Upper lobe of left lung (tissue), 6 donors: ENCODE measurements at regions not wholly inside any gene's neighbourhood (a gene's known extent, or its start where the extent isn't known, plus 50 kb on each side); places are given as distances from the start of the nearest gene placed in this dataset.

Experiments used
- ATAC-seq, 2 donors: fragments of 200-7000 bp; cut with Tn5 transposase; one replicate each; pipeline ENCODE4 v1.9.1; 2022; ENCODE audit warnings: mild to moderate bottlenecking in 2 of 2, moderate library complexity in 2 of 2; ENCODE audit not compliant: low FRiP score in 2 of 2
- DNase-seq, 2 donors: peaks; one replicate each; pipeline ENCODE4 v3.0.0-alpha.2; 2019 to 2020
- H3K27ac ChIP-seq, 4 donors: fragments of 200-600 bp; sonication (generic); one replicate each; pipeline ENCODE4 v1.5.1; 2016 to 2019
- H3K27me3 ChIP-seq, 4 donors: fragments of 200-600 bp; sonication (generic); one replicate each; pipeline ENCODE4 v1.5.1; 2017 to 2019
- H3K36me3 ChIP-seq, 4 donors: fragments of 200-600 bp; sonication (generic); one replicate each; pipeline ENCODE4 v1.5.1; 2016 to 2019
- H3K4me1 ChIP-seq, 4 donors: fragments of 200-600 bp; sonication (generic); one replicate each; pipeline ENCODE4 v1.5.1; 2018 to 2019
- H3K4me3 ChIP-seq, 4 donors: fragments of 200-600 bp; sonication (generic); one replicate each; pipeline ENCODE4 v1.5.1; 2017 to 2019; ENCODE audit warnings: mild to moderate bottlenecking in 2 of 4, moderate library complexity in 1 of 4
- H3K9me3 ChIP-seq, 4 donors: fragments of 200-600 bp; sonication (generic); one replicate each; pipeline ENCODE4 v1.5.1; 2018 to 2019
- EP300 ChIP-seq, 4 donors: sonication (generic); formaldehyde crosslinking; IDR thresholded peaks; one replicate each; pipeline ENCODE4 v1.5.1; 2017; ENCODE audit warnings: antibody characterized with exemption in 4 of 4, control low read depth in 2 of 4
- POLR2A ChIP-seq, 4 donors: fragments of 450-650 bp; IDR thresholded peaks; one replicate each; pipeline ENCODE4 v1.5.1; 2016 to 2017; ENCODE audit warnings: antibody characterized with exemption in 4 of 4, mild to moderate bottlenecking in 2 of 4
- POLR2AphosphoS5 ChIP-seq, 2 donors: sonication (generic); formaldehyde crosslinking; IDR thresholded peaks; one replicate each; pipeline ENCODE4 v1.5.1; 2017; ENCODE audit warnings: antibody characterized with exemption in 2 of 2
- WGBS, 2 donors: methylation state at CpG; one replicate each; pipeline ENCODE4 v1.1.5; 2017 to 2018; 5-methylcytosine and 5-hydroxymethylcytosine counted together
- TF ChIP-seq, protein P1 (sequence below), 6 experiments: fragments of 450-650 bp in 4 of 6; fragments of 200-600 bp in 2 of 6; sonication (generic) in 2 of 6; IDR thresholded peaks; one replicate each; pipeline ENCODE4 v1.5.1; 2016 to 2019; ENCODE audit warnings: antibody characterized with exemption in 6 of 6
- donor health status: DM: no; HTN: no; CAD: no; lungs with moderate emphysema.
- donor health status: DM: no; HTN: yes; CAD: no; lungs with severe emphysema.

GRCh38 chr2:236943068-236943467, 142.6 kb upstream of the COPS8 start:
- no peaks in the 10 kb centered on the region for H3K27me3 ChIP-seq
- TF ChIP-seq, protein P1, sequence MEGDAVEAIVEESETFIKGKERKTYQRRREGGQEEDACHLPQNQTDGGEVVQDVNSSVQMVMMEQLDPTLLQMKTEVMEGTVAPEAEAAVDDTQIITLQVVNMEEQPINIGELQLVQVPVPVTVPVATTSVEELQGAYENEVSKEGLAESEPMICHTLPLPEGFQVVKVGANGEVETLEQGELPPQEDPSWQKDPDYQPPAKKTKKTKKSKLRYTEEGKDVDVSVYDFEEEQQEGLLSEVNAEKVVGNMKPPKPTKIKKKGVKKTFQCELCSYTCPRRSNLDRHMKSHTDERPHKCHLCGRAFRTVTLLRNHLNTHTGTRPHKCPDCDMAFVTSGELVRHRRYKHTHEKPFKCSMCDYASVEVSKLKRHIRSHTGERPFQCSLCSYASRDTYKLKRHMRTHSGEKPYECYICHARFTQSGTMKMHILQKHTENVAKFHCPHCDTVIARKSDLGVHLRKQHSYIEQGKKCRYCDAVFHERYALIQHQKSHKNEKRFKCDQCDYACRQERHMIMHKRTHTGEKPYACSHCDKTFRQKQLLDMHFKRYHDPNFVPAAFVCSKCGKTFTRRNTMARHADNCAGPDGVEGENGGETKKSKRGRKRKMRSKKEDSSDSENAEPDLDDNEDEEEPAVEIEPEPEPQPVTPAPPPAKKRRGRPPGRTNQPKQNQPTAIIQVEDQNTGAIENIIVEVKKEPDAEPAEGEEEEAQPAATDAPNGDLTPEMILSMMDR (IDR thresholded peaks at IDR 0.05), result no peak
- no peak for TF ChIP-seq POLR2A (IDR thresholded peaks at IDR 0.05)
- DNase-seq (no peak), ATAC-seq (no peak)
- no peaks in the 10 kb centered on the region for H3K36me3 ChIP-seq
- peaks cover 11 to 20% (median 13%) of the 10 kb centered on the region in 4 donors for H3K4me1 ChIP-seq
- H3K4me3 ChIP-seq, result no peak overlapping the region
- WGBS, 2 donors, result 78 to 89% methylated on average over 6 of the region's 6 CpGs
- H3K27ac ChIP-seq, result no peak overlapping the region
- H3K9me3 ChIP-seq, result no peaks in the 10 kb centered on the region

- 88 to 89% methylated on average over 3 of the region's 3 CpGs for WGBS, 2 donors
- no peak for ATAC-seq
- DNase-seq, result no peak
These were observed 141.7 kb upstream of the COPS8 start for GRCh38 chr2:236943841-236944513.

DNA sequence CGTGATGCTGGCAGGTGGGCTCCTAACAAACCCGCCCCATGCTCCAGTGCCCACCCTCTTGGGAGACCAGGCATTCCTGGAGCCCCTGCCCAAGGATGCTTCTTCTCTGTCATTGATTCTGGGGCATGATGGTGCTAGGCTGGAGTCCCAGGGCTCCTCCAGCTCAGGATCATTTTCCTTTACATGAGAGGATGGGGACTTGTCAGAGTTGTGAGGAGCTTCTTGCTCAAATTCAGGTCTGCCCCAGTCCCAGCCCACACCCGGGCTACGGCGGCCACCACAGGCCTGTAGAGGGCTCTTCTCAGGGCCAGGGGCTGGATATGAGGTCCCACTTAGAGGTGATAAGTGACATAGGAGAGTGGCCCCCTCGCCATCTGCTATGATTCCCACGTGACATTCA, 141.1 kb upstream of the COPS8 start:
- H3K4me1 ChIP-seq, result peaks cover 5 to 20% (median 10%) of the 10 kb centered on the region in 4 donors
- TF ChIP-seq POLR2AphosphoS5 (IDR thresholded peaks at IDR 0.05) (no peak), EP300 (IDR thresholded peaks at IDR 0.05) (no peak), POLR2A (IDR thresholded peaks at IDR 0.05) (no peak)
- TF ChIP-seq, protein P1 (IDR thresholded peaks at IDR 0.05), result no peak
- no peaks in the 10 kb centered on the region for H3K36me3 ChIP-seq
- H3K27me3 ChIP-seq, result no peaks in the 10 kb centered on the region
- H3K9me3 ChIP-seq, result no peaks in the 10 kb centered on the region
- H3K27ac ChIP-seq, result no peak overlapping the region
- 89 to 90% methylated on average over 5 to 7 of the region's 7 CpGs for WGBS, 2 donors
- no peak for ATAC-seq
- DNase-seq, result peak in 1 of 2 donors; percentile 52
- H3K4me3 ChIP-seq, result no peak overlapping the region

More at GRCh38 chr2:236943841-236944513, 141.7 kb upstream of the COPS8 start:
- H3K27ac ChIP-seq, result no peak overlapping the region
- H3K27me3 ChIP-seq, result no peaks in the 10 kb centered on the region
- TF ChIP-seq, protein P1 (IDR thresholded peaks at IDR 0.05), result no peak
- TF ChIP-seq POLR2A (IDR thresholded peaks at IDR 0.05), result no peak
- no peak for TF ChIP-seq POLR2AphosphoS5 (IDR thresholded peaks at IDR 0.05)
- TF ChIP-seq EP300 (IDR thresholded peaks at IDR 0.05), result no peak
- H3K4me1 ChIP-seq, result peaks cover 11 to 20% (median 13%) of the 10 kb centered on the region in 4 donors
- H3K36me3 ChIP-seq, result no peaks in the 10 kb centered on the region
- H3K9me3 ChIP-seq, result no peaks in the 10 kb centered on the region
- no peak overlapping the region for H3K4me3 ChIP-seq

DNA sequence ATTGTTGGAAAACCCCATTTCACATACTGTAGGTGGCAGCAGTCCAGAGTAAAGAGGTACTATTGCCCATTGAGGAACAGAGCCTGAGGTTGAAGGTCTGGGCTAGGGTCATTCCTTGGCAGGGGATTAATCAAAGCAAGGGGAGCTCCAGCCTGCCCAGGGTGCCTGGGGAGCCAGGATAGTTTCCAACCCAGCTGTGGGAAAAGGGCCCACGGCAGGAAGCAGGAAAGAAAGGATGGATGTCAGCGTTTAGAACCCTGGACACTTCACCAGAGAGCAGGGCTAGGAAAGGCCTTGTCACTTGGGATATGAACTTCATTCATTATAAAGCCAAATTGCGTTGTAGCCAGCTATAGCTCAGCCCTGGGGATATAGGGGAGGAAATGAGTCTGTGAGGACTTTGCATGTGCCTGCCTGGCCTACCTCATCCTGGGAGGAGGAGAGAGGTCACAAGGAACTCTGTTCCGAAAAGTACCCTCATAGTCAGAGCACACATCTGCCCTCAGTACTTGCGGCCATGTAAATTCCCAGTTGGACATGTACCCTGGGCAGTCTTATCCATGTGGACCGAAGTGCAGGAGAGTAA, 140.2 kb upstream of the COPS8 start:
- DNase-seq, result no peak
- no peaks in the 10 kb centered on the region for H3K9me3 ChIP-seq
- peaks cover 0 to 15% (median 2%) of the 10 kb centered on the region in 4 donors for H3K4me1 ChIP-seq
- H3K27ac ChIP-seq, result no peak overlapping the region
- no peak overlapping the region for H3K4me3 ChIP-seq
- no peak for TF ChIP-seq POLR2AphosphoS5 (IDR thresholded peaks at IDR 0.05)
- 84 to 90% methylated on average over 4 to 6 of the region's 6 CpGs for WGBS, 2 donors
- no peaks in the 10 kb centered on the region for H3K36me3 ChIP-seq
- no peaks in the 10 kb centered on the region for H3K27me3 ChIP-seq
- no peak for ATAC-seq

GRCh38 chr2:236946871-236947270, 138.8 kb upstream of the COPS8 start:
- H3K36me3 ChIP-seq, result no peaks in the 10 kb centered on the region
- TF ChIP-seq EP300 (IDR thresholded peaks at IDR 0.05), result peak in 2 of 4 donors; percentile 28 to 74
- peak in 1 of 2 donors; percentile 80 for TF ChIP-seq POLR2AphosphoS5 (IDR thresholded peaks at IDR 0.05)
- no peak for TF ChIP-seq POLR2A (IDR thresholded peaks at IDR 0.05)
- DNase-seq (no peak), ATAC-seq (no peak)
- no peaks in the 10 kb centered on the region for H3K27me3 ChIP-seq
- H3K4me3 ChIP-seq, result no peak overlapping the region
- H3K27ac ChIP-seq, result no peak overlapping the region
- 56 to 59% methylated on average over 4 of the region's 4 CpGs for WGBS, 2 donors
- H3K9me3 ChIP-seq, result no peaks in the 10 kb centered on the region
- peaks cover 0 to 4% (median 2%) of the 10 kb centered on the region in 4 donors for H3K4me1 ChIP-seq
